ENCODE measurements at regions not wholly inside any gene's neighbourhood (a gene's known extent, or its start where the extent isn't known, plus 50 kb on each side); places are given as distances from the start of the nearest gene placed in this dataset.

- no peaks in the 10 kb centered on the region for H3K36me3 ChIP-seq (replicated peaks in 1 of 2; ENCODE audit: control insufficient read depth in 1 of 2, insufficient read depth in 2 of 2, low read length in 2 of 2)
- no peak overlapping the region for H3K9ac ChIP-seq (ENCODE audit: insufficient read depth, low read length, poor library complexity, severe bottlenecking)
- no peak overlapping the region for H3K4me2 ChIP-seq (replicated peaks; ENCODE audit: extremely low read depth, low read length, poor library complexity, severe bottlenecking)
- H2AFZ ChIP-seq (ENCODE audit: insufficient read depth, low read depth, low read length, poor library complexity, severe bottlenecking): no peak overlapping the region
- intact Hi-C loops (cut with micrococcal nuclease): no loop called here
- no peaks in the 10 kb centered on the region for H3K9me3 ChIP-seq (replicated peaks in 1 of 2; ENCODE audit: control insufficient read depth in 1 of 2, insufficient read depth in 1 of 2, low read length in 2 of 2)
- no peaks in the 10 kb centered on the region for H3K4me1 ChIP-seq (ENCODE audit: control insufficient read depth in 1 of 2, insufficient read depth in 2 of 2, low read length in 2 of 2)
- no peaks in the 10 kb centered on the region for H3K27me3 ChIP-seq (ENCODE audit: control insufficient read depth in 2 of 2, insufficient read depth in 2 of 2, low read length in 2 of 2)
- no peak overlapping the region for H3K4me3 Mint-ChIP-seq
- DNase-seq: no peak
- H3K27ac ChIP-seq (ENCODE audit: low read depth in 1 of 2, low read length in 2 of 2): no peak overlapping the region
- no peaks in the 10 kb centered on the region for H3K79me2 ChIP-seq (ENCODE audit: insufficient read depth, low read length)
- H3K4me3 ChIP-seq (replicated peaks in 1 of 3; ENCODE audit: low read depth in 2 of 3, low read length in 3 of 3): no peak overlapping the region
- no peak for TF ChIP-seq CTCF (IDR thresholded peaks at IDR 0.05)
- no peaks in the 10 kb centered on the region for H4K20me1 ChIP-seq (ENCODE audit: insufficient read depth, low read length)
- no peaks in the 10 kb centered on the region for H3K36me3 Mint-ChIP-seq
- peaks cover 3% of the 10 kb centered on the region in 3 donors for H3K27me3 Mint-ChIP-seq (ENCODE audit: low read depth in 3 of 3)
- no peaks in the 10 kb centered on the region for H3K4me1 Mint-ChIP-seq
- H3K27ac Mint-ChIP-seq: no peak overlapping the region
- no peaks in the 10 kb centered on the region for H3K9me3 Mint-ChIP-seq
- 65% methylated on average over 3 of the region's 3 CpGs for WGBS (ENCODE audit: insufficient coverage)
Measured at GRCh38 chr9:120109242-120109641, 470.7 kb downstream of the CDK5RAP2 start.

GRCh38 chr9:120107138-120107537 is 472.8 kb downstream of the CDK5RAP2 start:
- 86% methylated on average over 1 of the region's 1 CpG for WGBS (ENCODE audit: insufficient coverage)
- H3K4me1 Mint-ChIP-seq: no peaks in the 10 kb centered on the region

More at GRCh38 chr9:120107138-120107537, 472.8 kb downstream of the CDK5RAP2 start:
- no peak for TF ChIP-seq CTCF (IDR thresholded peaks at IDR 0.05)
- Histone ChIP-seq H3K36me3 (replicated peaks in 1 of 2; ENCODE audit: control insufficient read depth in 1 of 2, insufficient read depth in 2 of 2, low read length in 2 of 2) (no peaks in the 10 kb centered on the region), H3K4me3 (replicated peaks in 1 of 3; ENCODE audit: low read depth in 2 of 3, low read length in 3 of 3) (no peak overlapping the region), H3K9me3 (replicated peaks in 1 of 2; ENCODE audit: control insufficient read depth in 1 of 2, insufficient read depth in 1 of 2, low read length in 2 of 2) (no peaks in the 10 kb centered on the region), H3K27me3 (ENCODE audit: control insufficient read depth in 2 of 2, insufficient read depth in 2 of 2, low read length in 2 of 2) (no peaks in the 10 kb centered on the region), H3K27ac (ENCODE audit: low read depth in 1 of 2, low read length in 2 of 2) (no peak overlapping the region), H3K9ac (ENCODE audit: insufficient read depth, low read length, poor library complexity, severe bottlenecking) (no peak overlapping the region), H3K79me2 (ENCODE audit: insufficient read depth, low read length) (no peaks in the 10 kb centered on the region), H3K4me1 (ENCODE audit: control insufficient read depth in 1 of 2, insufficient read depth in 2 of 2, low read length in 2 of 2) (no peaks in the 10 kb centered on the region), H3K4me2 (replicated peaks; ENCODE audit: extremely low read depth, low read length, poor library complexity, severe bottlenecking) (no peak overlapping the region), H2AFZ (ENCODE audit: insufficient read depth, low read depth, low read length, poor library complexity, severe bottlenecking) (no peak overlapping the region), H4K20me1 (ENCODE audit: insufficient read depth, low read length) (no peaks in the 10 kb centered on the region)
- no peak for DNase-seq
- no peak overlapping the region for H3K4me3 Mint-ChIP-seq
- no peaks in the 10 kb centered on the region for H3K9me3 Mint-ChIP-seq
- peaks cover 2 to 5% (median 3%) of the 10 kb centered on the region in 3 donors for H3K27me3 Mint-ChIP-seq (ENCODE audit: low read depth in 3 of 3)
- no peak overlapping the region for H3K27ac Mint-ChIP-seq
- intact Hi-C loops (cut with micrococcal nuclease): no loop called here
- no peaks in the 10 kb centered on the region for H3K36me3 Mint-ChIP-seq

Measured in CD14-positive monocyte (primary cell).